Effector memory CD8-positive, alpha-beta T cell (primary cell): ENCODE measurements at regions not wholly inside any gene's neighbourhood (a gene's known extent, or its start where the extent isn't known, plus 50 kb on each side); places are given as distances from the start of the nearest gene placed in this dataset.

Experiments used
- ATAC-seq: fragments of 150-1000 bp; cut with Tn5 transposase; replicated peaks from 2 replicates; pipeline ENCODE4 v1.10.0; 2021; ENCODE audit warnings: mild to moderate bottlenecking, moderate library complexity
- DNase-seq, 3 experiments: peaks; one replicate each; pipeline ENCODE4 v3.0.0; 2021
- H3K27ac Mint-ChIP-seq, 2 donors: one replicate each; pipeline ENCODE4 v1.8.0; 2022; ENCODE audit warnings: mild to moderate bottlenecking in 2 of 2, mixed read lengths in 2 of 2, moderate library complexity in 2 of 2
- H3K27me3 Mint-ChIP-seq, 2 donors: one replicate each; pipeline ENCODE4 v1.8.0; 2022; ENCODE audit warnings: mixed read lengths in 2 of 2
- H3K36me3 Mint-ChIP-seq: one replicate; pipeline ENCODE4 v1.8.0; 2022; ENCODE audit warnings: mild to moderate bottlenecking, moderate library complexity, mixed read lengths; ENCODE audit not compliant: insufficient read depth
- H3K4me1 Mint-ChIP-seq, 2 donors: one replicate each; pipeline ENCODE4 v1.8.0; 2022; ENCODE audit warnings: low read depth in 2 of 2, mixed read lengths in 2 of 2
- H3K4me3 Mint-ChIP-seq, 2 donors: one replicate each; pipeline ENCODE4 v1.8.0; 2022; ENCODE audit warnings: mild to moderate bottlenecking in 2 of 2, mixed read lengths in 2 of 2, moderate library complexity in 2 of 2
- H3K9me3 Mint-ChIP-seq, 2 donors: one replicate each; pipeline ENCODE4 v1.8.0; 2022; ENCODE audit warnings: mixed read lengths in 2 of 2

DNA sequence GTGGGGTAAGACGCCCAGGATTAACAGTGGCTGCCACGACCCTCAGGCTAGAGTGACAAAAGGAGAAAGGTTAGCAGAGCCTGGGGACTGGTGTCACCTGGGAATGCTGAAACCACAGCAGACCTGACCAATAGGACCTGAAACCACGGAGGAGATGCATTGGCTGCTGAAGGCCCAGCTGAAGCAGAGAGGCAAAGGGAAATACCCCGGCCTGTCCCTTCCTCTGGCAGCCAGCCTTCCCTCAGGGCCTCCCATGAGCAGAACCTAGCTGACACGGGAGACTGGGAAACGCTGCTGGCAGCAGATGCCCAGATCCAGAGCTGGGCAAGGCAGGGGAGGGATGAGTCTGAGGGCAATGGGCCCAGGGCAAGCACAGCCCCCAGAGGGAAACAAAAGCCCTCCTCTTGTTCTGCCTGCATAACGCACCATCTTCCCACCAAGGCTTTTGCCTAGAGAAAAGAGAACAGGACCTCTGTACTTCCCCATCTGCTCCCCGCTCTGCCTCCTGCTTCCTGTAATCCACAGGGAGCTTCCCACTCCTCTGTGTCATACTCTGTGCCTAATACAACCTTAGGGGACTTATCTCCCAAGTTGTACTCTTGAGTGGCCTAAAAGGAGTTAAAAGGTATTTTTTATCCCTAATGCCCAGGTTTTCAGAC, 216.2 kb downstream of the ABHD5 start:
- no peak overlapping the region for H3K27ac Mint-ChIP-seq
- DNase-seq = no peak
- no peak overlapping the region for H3K4me3 Mint-ChIP-seq
- peaks cover 28 to 62% of the 10 kb centered on the region in 2 donors for H3K27me3 Mint-ChIP-seq
- no peaks in the 10 kb centered on the region for H3K9me3 Mint-ChIP-seq
- no peak for ATAC-seq
- peaks cover 0 to 3% of the 10 kb centered on the region in 2 donors for H3K4me1 Mint-ChIP-seq
- no peaks in the 10 kb centered on the region for H3K36me3 Mint-ChIP-seq

GRCh38 chr3:43907508-43907858, 216.7 kb downstream of the ABHD5 start:
- Mint-ChIP-seq H3K9me3 (no peaks in the 10 kb centered on the region), H3K36me3 (no peaks in the 10 kb centered on the region), H3K4me3 (no peak overlapping the region), H3K27ac (peak overlapping the region in 1 of 2 donors; percentile 15), H3K27me3 (peaks cover 24 to 57% of the 10 kb centered on the region in 2 donors), H3K4me1 (peaks cover 0 to 3% of the 10 kb centered on the region in 2 donors)
- ATAC-seq = no peak
- no peak for DNase-seq

GRCh38 chr3:43908456-43908855, 217.7 kb downstream of the ABHD5 start:
- Mint-ChIP-seq H3K4me1 (peaks cover 0 to 3% of the 10 kb centered on the region in 2 donors), H3K36me3 (no peaks in the 10 kb centered on the region), H3K4me3 (no peak overlapping the region), H3K9me3 (no peaks in the 10 kb centered on the region), H3K27me3 (peaks cover 25 to 56% of the 10 kb centered on the region in 2 donors), H3K27ac (no peak overlapping the region)
- ATAC-seq = no peak
- DNase-seq = no peak

GRCh38 chr3:43909149-43909548, 218.4 kb downstream of the ABHD5 start:
- no peak overlapping the region for H3K27ac Mint-ChIP-seq
- ATAC-seq (no peak), DNase-seq (no peak)
- H3K36me3 Mint-ChIP-seq = no peaks in the 10 kb centered on the region
- peaks cover 25 to 49% of the 10 kb centered on the region in 2 donors for H3K27me3 Mint-ChIP-seq
- H3K9me3 Mint-ChIP-seq = no peaks in the 10 kb centered on the region
- peaks cover 0 to 3% of the 10 kb centered on the region in 2 donors for H3K4me1 Mint-ChIP-seq
- H3K4me3 Mint-ChIP-seq = no peak overlapping the region

GRCh38 chr3:43910750-43911149, 220.0 kb downstream of the ABHD5 start:
- Mint-ChIP-seq H3K4me3 (no peak overlapping the region), H3K9me3 (no peaks in the 10 kb centered on the region), H3K36me3 (no peaks in the 10 kb centered on the region), H3K27me3 (peaks cover 30 to 52% of the 10 kb centered on the region in 2 donors), H3K4me1 (peaks cover 0 to 3% of the 10 kb centered on the region in 2 donors), H3K27ac (no peak overlapping the region)
- ATAC-seq (no peak), DNase-seq (no peak)

DNA sequence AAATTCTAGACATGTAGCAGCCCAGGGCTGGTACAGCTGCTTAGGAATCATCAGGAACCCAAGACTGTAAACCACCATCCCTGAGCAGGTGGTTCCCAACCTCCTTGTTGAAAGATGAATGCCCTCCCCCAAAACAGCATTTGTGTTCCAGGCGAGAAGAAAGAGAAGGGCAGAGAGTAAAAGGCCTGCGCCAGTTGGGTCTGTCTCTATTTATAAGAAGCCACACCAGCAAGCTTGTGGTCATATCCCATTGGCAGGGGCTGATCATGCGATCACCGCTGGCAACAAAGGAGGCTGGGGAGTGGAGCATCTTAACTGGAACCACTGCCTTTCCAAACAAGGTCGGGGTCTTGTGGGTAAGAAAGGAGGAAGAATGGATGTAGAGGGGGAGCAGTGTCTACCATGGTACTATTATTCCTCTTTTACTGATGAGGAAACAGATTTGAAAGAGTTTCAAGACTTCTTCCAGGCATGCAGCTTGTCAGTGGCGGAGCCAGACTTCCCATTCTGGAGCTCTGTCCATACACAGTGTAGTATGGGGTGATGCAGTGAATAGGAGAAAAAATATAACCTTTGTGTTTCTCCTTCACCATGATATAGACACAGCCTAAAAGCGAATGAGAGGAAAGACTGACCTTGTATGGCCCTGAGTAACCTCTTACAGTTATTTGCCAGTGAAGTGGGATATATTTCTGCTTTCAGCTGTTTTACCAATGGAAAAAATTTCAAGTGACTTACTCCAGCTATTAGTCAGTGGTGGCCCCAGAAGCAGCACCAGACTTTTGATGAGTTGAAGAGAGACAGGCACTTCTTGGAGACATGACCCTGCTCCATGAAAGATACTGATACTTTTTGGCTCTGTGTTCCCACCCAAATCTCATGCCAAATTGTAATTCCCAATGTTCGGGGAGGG, 222.6 kb downstream of the ABHD5 start:
- no peaks in the 10 kb centered on the region for H3K9me3 Mint-ChIP-seq
- DNase-seq (no peak), ATAC-seq (no peak)
- no peaks in the 10 kb centered on the region for H3K36me3 Mint-ChIP-seq
- no peaks in the 10 kb centered on the region for H3K4me1 Mint-ChIP-seq
- no peak overlapping the region for H3K27ac Mint-ChIP-seq
- H3K27me3 Mint-ChIP-seq = peaks cover 30 to 43% of the 10 kb centered on the region in 2 donors
- no peak overlapping the region for H3K4me3 Mint-ChIP-seq

- Mint-ChIP-seq H3K27ac (no peak overlapping the region), H3K4me1 (no peaks in the 10 kb centered on the region), H3K9me3 (no peaks in the 10 kb centered on the region), H3K4me3 (no peak overlapping the region), H3K27me3 (peaks cover 34 to 38% of the 10 kb centered on the region in 2 donors), H3K36me3 (no peaks in the 10 kb centered on the region)
- no peak for DNase-seq
- no peak for ATAC-seq
Observed at GRCh38 chr3:43914269-43914668, 223.5 kb downstream of the ABHD5 start.

GRCh38 chr3:43915546-43915945, 224.8 kb downstream of the ABHD5 start:
- Mint-ChIP-seq H3K9me3 (no peaks in the 10 kb centered on the region), H3K27me3 (peaks cover 41 to 47% of the 10 kb centered on the region in 2 donors), H3K4me3 (no peak overlapping the region), H3K36me3 (no peaks in the 10 kb centered on the region), H3K27ac (no peak overlapping the region), H3K4me1 (no peaks in the 10 kb centered on the region)
- DNase-seq = no peak
- no peak for ATAC-seq

DNA sequence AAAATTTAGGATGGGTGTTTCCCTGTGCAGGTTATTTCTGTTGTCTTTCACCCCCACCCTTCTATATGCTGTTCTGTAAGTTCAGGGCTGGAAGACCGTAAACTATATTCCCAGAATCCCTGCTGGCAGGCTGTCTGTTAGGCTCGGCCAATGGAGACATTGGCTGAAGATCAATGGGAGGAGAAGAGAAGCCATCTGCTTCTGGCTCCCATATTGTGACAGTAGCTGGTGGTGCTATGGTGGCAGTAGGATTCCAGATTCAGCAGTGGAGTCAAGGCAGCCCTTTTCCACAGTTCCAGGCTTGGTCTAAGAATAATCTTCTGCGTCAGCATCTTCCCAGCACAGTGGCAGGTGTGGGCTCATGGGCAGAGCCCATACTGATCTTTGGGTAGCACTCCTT, 226.6 kb downstream of the ABHD5 start:
- DNase-seq (no peak), ATAC-seq (no peak)
- H3K4me1 Mint-ChIP-seq = no peaks in the 10 kb centered on the region
- peaks cover 48 to 60% of the 10 kb centered on the region in 2 donors for H3K27me3 Mint-ChIP-seq
- H3K36me3 Mint-ChIP-seq = no peaks in the 10 kb centered on the region
- no peak overlapping the region for H3K4me3 Mint-ChIP-seq
- H3K9me3 Mint-ChIP-seq = no peaks in the 10 kb centered on the region
- no peak overlapping the region for H3K27ac Mint-ChIP-seq

- peaks cover 0 to 7% of the 10 kb centered on the region in 2 donors for H3K4me1 Mint-ChIP-seq
- no peaks in the 10 kb centered on the region for H3K36me3 Mint-ChIP-seq
- peaks cover 56 to 68% of the 10 kb centered on the region in 2 donors for H3K27me3 Mint-ChIP-seq
- no peak overlapping the region for H3K4me3 Mint-ChIP-seq
- H3K27ac Mint-ChIP-seq = no peak overlapping the region
- H3K9me3 Mint-ChIP-seq = no peaks in the 10 kb centered on the region
- DNase-seq (no peak), ATAC-seq (no peak)
Observed at GRCh38 chr3:43919029-43919428, 228.3 kb downstream of the ABHD5 start.

- ATAC-seq = no peak
- H3K27me3 Mint-ChIP-seq = peaks cover 49 to 65% of the 10 kb centered on the region in 2 donors
- H3K9me3 Mint-ChIP-seq = no peaks in the 10 kb centered on the region
- DNase-seq = no peak
- peaks cover 0 to 7% of the 10 kb centered on the region in 2 donors for H3K4me1 Mint-ChIP-seq
- H3K4me3 Mint-ChIP-seq = no peak overlapping the region
- H3K36me3 Mint-ChIP-seq = no peaks in the 10 kb centered on the region
- H3K27ac Mint-ChIP-seq = no peak overlapping the region
Observed at GRCh38 chr3:43921056-43921648, 230.4 kb downstream of the ABHD5 start.

DNA sequence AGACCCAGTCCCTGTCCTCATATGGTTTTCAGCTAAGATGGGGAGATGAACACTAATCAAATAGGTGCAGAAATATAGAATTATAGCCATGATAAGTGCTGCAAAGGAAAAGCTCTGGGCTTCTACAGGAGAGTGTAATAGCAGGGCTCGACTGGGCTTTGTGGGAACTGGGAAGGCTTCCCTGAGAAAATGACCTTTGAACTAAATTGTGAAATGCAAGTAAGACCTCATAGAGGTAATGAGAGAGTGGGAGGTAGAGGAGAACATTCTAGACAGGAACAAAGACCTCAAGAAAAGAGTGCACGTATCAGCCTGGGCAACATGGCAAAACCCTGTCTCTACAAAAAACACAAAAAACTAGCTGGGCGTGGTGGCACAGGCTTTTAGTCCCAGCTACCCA, 231.6 kb downstream of the ABHD5 start:
- Mint-ChIP-seq H3K27me3 (peaks cover 50 to 63% of the 10 kb centered on the region in 2 donors), H3K36me3 (no peaks in the 10 kb centered on the region), H3K9me3 (no peaks in the 10 kb centered on the region), H3K4me1 (peaks cover 0 to 7% of the 10 kb centered on the region in 2 donors), H3K27ac (no peak overlapping the region), H3K4me3 (no peak overlapping the region)
- DNase-seq = no peak
- no peak for ATAC-seq

- H3K4me3 Mint-ChIP-seq = no peak overlapping the region
- peaks cover 51 to 62% of the 10 kb centered on the region in 2 donors for H3K27me3 Mint-ChIP-seq
- ATAC-seq (no peak), DNase-seq (no peak)
- no peak overlapping the region for H3K27ac Mint-ChIP-seq
- no peaks in the 10 kb centered on the region for H3K9me3 Mint-ChIP-seq
- H3K36me3 Mint-ChIP-seq = no peaks in the 10 kb centered on the region
- H3K4me1 Mint-ChIP-seq = peaks cover 0 to 7% of the 10 kb centered on the region in 2 donors
Observed at GRCh38 chr3:43923104-43923882, 232.6 kb downstream of the ABHD5 start.
